ENCODE measurements at regions not wholly inside any gene's neighbourhood (a gene's known extent, or its start where the extent isn't known, plus 50 kb on each side); places are given as distances from the start of the nearest gene placed in this dataset.
"Not testable (repeated sequence)": the region's sequence is repeated elsewhere in the genome, so short reads cannot be mapped to it uniquely, and the experiment has no call there.

DNA sequence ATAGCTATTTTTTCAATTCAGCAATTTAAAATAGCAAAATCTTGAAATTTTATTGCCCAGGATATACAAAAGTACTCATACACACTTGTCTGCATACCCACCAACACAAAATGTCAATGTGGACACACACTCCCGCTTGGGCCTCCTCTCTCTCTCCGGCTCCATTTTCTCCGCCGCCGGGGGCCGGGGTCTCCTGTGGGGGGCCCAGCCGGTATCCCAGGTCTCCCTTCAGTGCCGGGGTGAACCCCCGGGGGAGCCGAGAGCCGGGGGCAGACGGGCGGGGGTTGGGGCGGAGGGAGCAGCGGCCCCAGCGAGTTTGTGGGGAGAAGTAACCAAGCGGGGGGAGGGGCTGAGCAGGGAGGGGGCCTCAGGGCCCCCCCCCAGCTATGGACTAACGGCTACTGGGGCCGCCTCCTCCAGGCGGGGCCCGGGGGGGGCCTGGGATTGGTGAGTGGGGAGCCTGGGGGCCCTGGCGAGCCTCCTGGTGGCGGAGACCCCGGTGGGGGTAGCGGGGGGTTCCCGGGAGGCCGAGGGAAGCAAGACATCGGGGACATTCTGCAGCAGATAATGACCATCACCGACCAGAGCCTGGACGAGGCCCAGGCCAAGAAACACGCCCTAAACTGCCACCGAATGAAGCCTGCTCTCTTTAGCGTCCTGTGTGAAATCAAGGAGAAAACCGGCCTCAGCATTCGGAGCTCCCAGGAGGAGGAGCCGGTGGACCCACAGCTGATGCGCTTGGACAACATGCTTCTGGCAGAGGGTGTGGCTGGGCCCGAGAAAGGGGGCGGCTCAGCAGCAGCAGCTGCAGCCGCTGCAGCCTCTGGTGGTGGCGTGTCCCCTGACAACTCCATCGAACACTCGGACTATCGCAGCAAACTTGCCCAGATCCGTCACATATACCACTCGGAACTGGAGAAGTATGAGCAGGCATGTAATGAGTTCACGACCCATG lies 56.6 kb downstream of the CHST2 start:
- not testable (repeated sequence) for DNase-seq

DNA sequence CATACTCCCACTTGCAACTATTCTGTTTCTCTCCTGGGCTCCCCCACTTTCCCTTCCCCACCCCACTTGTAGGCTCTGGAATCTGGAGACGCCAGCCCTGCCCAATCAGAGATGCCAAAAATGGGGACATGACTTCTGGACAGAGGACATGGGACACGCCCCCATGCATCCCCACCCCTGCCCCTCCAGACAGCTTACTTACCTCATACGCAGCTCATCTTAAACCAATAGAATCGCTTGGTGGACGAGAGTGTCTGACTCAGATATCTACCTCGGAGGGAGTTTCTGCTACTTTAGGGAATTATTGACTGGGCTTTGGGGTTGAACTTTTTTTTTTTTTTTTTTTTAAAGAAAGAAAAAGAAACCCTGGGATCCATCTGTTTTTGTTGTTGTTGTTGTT lies 58.4 kb downstream of the CHST2 start:
- not testable (repeated sequence) for DNase-seq

DNA sequence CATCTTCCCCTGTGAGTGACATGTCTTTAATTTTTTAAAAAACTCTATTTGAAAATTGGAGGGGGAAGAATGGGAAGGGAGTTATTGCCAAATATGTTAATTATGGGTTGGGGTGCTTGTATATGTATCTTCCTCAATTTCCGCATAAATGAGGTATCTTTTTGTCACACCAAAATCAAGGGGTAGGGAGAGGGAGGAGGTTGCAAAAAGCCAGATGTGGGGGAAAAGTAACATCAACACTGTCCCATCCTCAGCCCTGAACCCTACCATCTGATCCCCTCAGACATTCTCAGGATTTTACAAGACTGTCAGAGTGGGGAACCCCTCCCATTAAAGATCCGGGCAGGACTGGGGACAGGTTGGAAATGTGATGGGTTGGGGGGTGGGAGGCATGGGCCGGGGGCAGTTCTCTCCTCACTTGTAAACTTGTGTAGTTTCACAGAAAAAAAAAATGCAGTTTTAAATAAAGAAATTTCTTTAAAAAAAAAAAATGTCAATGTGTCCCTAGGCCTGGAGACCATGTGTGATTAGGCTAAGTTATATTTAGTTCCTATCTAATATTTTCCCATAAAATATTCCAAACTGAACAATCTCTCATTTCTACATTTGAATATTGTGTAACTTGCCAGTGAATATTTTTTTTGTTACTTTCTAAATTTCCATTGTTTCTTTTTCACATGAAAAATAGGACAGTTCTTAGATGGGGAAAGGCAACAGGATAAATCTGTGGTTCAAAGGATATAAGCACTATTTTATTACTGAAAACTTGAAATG lies 59.4 kb downstream of the CHST2 start:
- not testable (repeated sequence) for DNase-seq

DNA sequence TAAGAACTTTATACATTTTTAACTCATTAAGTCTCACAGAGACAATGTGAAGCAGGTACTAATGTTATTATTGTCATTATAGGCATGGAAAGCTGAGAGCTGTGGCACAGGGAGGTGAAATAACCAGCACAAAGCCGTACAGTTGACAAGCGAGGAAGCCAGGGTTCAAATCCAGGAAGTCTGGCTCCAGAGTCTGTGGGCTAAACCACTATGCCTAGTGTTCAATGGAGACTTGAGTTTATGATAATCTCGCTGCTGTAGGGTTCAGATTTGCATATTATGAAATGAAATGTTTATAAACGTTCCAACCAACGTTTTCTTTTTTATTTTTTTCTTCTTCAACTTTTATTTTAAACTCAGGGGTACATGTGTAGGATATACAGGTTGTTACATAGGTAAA lies 60.0 kb downstream of the CHST2 start:
- no peak for DNase-seq

DNA sequence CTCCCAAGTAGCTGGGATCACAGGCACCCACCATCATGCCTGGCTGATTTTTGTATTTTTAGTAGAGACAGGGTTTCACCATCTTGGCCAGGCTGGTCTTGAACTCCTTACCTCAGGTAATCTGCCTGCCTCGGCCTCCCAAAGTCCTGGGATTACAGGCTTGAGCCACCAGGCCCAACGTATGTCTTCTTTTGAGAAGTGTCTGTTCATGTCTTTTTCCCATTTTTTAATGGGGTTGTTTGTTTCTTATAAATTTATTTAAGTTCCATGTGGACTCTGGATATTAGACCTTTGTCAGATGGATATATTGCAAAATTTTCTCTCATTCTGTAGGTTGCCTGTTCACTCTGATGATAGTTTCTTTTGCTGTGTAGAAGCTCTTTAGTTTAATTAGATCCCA lies 61.3 kb downstream of the CHST2 start:
- not testable (repeated sequence) for DNase-seq

DNA sequence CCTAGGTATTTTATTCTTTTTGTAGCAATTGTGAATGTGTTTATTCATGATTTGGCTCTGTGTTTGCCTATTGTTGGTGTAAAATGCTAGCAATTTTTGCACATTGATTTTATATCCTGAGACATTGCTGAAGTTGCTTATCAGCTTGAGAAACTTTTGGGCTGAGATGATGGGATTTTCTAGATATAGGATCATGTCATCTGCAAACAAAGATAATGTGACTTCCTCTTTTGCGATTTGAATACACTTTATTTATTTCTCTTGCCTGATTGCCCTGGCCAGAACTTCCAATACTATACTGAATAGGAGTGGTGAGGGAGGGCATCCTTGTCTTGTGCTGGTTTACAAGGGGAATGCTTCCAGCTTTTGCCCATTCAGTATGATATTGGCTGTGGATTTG lies 62.4 kb downstream of the CHST2 start:
- DNase-seq = not testable (repeated sequence)

DNA sequence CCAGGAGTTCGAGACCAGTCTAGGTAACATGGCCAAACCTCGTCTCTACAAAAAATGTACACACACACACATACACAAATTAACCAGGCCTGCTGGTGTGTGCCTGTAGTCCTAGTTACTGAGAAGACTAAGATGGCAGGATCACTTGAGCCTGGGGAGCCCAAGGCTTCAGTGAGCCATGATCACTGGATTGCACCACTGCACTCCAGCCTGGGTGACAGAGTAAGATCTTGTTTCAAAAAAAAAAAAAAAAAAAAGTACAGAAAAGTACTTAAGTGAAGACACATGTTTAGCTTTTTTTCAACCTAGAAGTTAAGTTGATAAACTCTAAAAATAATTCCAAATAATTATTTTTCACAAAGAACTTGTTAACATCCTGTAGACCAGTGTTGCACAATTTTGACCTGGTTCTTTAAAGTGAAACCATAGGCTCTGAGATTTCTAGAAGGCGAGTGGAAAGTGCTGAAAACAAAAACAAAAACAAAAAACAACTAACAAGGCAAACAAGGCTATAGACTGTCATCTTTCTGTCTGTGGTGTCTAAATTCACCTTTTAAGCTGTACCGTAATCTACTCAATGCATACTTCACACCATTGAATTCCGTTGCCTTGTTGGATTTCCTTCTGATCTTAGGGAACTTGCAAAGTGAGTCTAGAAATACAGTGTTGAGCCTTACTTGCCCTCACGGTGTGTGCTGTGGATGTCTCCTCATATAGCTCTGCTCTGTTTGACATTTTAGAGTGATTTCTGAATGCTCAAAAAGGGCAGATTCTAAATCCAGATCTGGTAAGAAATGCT lies 63.5 kb downstream of the CHST2 start:
- no peak for DNase-seq

DNA sequence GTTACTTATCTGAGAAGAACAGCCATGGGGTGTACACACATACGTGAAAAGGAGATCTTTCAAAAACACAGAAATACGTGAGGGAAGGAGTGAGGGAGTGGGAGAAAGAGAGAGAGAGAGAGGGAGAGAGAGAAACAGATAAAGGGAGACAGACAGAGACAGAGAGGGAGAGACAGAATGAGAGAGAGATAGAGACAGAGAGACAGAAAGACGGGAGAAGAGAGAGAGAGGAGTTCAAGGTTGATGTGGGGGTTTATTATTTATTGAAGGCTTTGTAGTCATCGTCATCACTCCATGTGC lies 64.0 kb downstream of the CHST2 start:
- no peak for DNase-seq

DNA sequence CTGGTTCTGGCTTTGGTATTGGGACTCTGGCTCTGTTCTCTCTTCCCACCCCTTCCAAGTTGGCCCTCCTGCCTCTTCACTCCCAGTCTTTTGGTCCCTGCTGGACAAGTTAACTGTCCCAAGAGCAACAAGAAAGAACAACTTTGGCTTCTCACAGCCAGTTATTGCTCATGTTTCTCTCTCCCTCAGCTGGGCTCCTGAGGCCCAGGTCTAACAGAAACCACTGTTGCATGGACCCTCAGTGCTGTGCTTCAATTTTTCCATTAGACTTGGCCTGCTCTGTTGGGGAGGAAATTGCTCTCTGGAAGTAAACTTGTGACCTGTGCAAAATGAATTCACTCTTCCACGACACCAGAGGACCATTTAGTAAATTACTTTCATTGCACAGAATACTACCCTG lies 64.5 kb downstream of the CHST2 start:
- no peak for DNase-seq

DNA sequence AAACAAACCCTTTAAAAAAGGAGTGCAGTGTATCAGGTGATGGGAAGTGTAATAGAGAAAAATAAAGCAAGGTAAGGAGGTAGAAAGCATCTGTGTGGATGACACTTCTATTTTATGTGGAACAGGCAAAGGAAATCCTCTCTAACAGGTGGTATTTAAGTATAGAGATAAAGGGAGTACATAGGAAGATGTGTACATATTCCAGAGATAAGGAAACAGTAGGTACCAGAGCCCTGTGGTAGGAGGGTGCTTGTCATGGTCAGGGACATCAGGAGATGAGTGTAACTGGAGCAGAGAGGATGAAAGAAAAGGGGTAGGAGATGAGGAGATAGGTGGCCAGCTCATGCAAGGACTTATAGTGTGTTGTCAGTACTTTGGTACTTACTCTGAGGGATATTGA lies 65.8 kb downstream of the CHST2 start:
- no peak for DNase-seq

DNA sequence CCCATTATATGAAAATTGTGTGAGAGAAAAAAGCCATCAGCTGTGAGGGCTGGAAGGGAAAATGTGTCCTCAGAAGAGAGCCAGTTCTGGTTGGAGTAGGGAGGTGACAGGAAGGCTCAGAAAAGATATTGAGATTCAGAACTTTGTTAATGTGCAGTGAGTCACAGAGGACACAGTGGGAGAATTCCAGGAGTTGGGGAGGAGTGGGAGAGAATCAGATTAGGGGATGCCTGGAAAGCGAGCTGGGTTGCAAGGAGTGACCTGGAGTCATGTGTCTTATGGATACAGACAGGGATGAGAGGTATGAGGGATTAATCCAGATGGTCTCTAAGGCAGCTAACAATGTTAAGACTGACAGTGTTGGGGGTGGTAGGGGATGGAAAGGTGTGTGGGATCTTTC lies 67.5 kb downstream of the CHST2 start:
- no peak for DNase-seq

DNA sequence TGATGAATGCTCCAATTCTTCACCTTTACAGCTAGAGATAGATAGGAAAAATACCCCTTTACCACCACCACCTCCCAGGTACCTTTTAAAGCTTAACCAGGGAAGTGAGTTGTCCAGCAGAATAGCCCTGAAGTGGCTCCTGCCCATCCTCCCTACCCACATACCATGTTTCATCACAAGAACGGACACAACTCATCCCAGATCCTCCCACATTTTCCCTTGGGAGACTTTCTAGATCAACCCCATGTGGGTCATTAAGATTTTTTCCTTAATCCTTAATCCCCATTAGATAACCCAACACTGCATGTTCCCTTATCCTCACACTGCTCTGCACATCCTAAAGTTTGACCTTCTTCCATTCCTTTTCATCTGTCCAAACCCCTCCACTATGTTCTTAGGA lies 69.3 kb downstream of the CHST2 start:
- DNase-seq = no peak

DNA sequence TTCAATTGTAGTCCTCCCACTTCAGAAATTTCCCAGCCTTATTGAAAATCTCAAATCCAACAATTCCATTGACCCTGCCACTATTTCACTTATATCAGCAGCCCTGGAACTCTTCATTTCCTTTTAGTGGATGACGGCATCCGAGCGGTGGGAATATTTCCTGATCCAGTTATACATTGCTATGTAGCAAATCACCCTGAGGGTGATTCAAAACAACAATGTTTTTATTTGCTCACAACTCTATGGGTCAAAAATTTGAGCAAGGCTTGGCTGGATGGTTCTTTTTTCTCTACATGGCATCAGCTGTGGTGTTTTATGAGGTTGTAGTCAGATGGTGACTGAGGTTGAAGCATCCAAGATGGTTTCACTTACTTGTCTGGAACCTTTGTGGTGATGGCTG lies 70.5 kb downstream of the CHST2 start:
- DNase-seq = no peak

DNA sequence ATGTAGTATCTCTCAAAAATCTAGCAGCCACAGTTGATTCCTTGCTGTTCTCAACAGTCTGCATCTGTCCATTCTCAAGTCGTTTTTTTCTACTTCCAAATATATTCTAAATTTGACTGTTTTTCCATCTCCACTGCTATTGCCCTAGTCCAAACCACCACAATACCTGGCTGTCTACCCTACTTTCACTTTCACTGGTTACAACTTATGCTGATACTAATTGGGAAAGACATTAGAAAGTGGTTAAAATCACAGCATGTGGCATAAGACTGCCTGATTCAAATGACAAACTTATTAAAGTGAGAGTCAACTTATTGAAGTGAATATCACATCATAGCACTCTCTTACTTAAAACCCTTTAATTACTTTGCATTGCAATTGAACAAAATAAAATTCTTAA lies 72.6 kb downstream of the CHST2 start:
- no peak for DNase-seq

DNA sequence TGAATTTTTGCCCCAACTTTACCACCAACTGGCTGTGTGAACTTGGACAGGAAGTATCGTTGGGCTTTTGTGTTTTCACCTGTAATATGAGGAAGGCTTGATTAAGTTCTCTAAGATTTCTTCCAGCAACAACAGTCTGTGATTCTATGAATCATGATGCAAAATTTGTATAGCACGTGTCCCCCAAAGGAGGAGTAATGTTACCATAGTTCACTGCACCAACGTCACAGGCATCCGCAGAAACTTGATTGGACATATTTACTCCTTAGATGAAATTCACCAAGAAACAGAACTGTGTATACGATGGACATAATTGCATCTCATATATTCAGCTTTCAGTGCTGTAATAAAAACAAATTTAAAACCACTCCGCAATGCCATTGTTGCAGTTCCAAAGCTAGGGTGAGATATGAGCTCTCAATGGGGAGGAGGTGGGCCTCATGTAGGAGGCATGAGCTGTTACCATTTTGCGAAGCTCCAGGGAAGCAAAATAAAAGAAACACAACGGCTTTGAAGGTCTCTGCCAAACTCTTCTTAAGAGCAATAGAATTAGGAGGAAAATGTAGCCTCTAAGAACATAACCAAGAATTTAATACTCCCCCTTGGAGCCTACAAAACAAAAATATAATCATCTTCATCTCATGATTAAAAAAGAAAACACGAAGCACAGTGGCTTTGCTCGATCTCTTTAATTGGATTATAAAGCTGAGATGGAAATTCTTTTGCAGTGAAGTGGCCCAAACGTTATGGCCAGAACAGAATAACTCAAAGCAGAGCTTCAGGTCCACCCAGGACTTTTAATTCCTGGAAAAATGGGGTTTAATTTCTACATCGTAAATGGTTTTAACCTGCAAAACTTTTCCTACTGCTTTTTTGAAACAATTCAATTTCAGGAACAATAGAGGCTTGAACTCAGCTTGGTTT lies 80.7 kb downstream of the CHST2 start:
- no peak for DNase-seq

DNA sequence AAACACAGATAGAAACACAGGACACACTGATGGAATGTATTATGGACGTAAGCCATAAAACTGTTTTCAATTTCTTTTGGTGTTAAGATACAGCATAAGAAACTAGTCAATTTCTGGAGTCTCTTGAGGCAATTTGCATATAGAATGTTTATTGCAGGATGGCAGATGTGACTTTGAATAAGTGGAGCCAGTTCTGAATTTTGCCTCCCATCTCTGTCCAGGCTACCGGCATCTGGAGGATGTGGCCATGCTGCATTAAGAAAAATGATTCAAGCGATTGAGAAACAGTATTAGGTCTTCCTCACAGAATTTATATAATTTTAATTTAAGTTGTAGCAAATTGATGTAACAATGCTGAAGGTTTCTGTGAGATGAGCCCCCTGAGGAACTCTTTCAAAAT lies 81.5 kb downstream of the CHST2 start:
- DNase-seq = no peak

DNA sequence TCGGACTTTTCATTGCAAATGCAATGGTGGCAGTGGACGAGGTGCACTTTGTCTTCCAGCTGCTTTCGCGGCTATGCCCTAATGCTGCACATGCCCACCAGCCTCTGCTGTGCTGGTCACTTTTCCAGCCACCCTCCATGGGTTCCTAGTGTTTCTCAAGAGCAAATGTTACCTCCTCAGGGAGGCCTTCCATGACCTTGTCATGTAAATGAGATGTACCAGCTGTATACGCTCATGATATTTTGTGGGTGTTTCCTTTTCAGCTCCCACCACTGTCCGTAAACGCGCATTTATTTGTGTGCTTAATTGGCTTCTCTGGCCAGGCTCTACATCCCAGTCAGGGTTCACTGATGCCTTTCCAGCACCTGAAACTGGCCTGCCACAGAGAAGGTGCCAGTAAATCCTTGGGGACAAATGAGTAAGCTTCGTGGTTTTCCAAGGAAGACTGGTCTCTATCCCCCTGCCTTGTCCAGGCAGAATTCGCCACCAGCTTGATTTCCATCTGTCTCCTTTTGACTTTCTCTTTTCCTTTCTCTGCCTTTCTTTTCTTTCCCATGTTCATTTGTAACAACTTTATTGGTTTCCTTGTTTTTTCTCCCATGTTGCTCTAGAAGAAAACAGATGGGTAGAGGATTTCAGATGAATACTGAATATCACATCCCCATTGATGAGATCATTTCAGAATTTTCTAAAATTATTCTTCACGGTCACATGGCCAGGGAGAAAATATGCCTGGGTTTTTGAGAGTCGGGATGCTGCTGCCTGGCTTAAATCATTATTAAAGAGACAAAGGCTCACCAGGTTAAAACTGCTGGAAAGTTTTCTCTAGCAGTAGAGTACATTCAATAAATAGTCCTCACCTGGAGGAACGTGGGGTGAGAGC lies 82.5 kb downstream of the CHST2 start:
- no peak for DNase-seq

DNA sequence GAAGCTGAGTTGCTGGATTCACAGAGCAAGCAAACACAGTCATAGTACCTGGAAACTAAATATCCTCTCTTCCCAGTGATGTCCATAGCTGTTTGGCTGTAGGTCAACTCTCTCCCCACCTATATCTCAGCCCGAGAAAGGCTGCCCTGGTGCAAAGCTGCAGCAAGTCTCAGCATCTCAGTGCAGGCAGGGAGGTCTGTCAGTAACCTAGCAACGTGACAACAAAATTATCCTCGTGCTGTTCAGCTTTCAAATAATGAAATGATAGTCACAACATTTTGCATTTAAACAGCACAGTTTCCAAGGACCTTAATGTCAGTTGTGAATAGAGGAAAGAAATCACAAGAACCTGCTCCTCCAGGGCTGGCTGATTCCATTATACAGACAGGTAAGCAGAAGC lies 83.6 kb downstream of the CHST2 start:
- DNase-seq = no peak

DNA sequence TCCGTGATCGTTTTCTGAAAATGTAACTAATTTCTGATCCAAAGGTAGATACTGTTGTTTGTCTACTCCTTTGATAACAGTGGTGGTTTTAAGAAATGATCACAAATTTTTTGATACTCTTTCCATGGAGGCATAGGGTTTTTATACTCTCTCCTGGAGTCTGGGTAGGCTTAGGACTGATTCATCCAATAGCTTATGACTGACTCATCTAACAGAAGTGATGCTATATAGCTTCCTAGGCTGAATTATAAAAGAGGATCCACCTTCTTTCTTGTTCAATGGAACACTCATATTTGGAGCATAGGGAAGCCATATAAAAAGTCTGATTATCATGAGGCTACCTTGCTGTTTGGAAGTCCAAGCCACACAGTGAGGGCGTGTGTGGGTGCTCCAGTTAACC lies 84.3 kb downstream of the CHST2 start:
- no peak for DNase-seq

DNA sequence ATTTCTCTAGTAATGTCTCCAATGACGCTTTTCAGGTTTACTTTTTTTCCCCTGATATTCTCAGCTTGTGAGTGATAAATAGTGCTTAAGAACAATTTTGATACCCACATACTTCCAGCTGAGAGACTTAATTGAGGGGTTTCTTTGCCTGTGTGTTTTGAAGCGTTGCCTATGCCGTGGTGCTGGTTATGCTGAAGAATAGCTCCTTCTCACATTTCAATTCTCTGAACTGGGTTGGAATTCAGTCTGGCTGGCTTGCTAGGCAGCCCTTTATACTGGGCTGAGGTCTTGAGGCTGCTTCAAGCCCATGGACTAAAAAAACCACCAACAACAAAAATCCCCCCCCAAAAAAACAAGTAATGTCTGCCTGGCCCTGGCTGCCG lies 87.4 kb downstream of the CHST2 start:
- no peak for DNase-seq

DNA sequence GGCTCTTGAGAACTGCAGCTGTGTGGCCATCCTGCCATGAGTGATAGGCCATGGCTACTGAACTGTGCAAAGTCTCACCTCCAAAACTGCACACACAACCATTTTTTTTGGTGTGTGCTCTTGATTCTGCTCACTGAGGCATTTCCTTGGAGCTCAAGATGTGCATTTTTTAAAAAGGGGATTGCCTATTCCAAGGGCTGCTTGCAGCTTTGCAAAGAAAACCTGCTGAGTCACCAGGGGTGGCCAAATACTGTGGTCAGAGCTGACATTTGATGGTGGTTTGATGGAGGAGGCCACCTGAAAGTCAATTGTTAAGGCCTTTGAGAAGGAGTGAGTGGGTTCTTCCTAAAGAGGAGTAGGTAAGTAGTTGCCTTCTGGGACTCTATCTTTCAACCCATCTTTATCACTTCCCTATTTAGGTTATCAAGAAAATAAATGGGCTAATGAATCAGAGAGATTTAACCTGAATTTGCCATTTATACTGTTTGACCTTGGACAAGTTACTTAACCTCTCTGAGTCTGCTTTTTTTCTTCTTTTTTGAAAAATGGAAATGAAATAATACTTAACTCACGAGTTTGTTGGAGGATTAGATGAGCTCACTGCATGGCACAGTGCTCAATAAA lies 87.9 kb downstream of the CHST2 start:
- peak; percentile 14 for DNase-seq

Data from activated CD4-positive, alpha-beta T cell treated with anti-CD3 and anti-CD28 coated beads, Interleukin-2, Interleukin-6, amounts not matched to agents 100 ng/mL and 50 ng/mL, durations not matched to agents 16 hours and 8 hours (primary cell).